ENCODE measurements at regions not wholly inside any gene's neighbourhood (a gene's known extent, or its start where the extent isn't known, plus 50 kb on each side); places are given as distances from the start of the nearest gene placed in this dataset.

DNA sequence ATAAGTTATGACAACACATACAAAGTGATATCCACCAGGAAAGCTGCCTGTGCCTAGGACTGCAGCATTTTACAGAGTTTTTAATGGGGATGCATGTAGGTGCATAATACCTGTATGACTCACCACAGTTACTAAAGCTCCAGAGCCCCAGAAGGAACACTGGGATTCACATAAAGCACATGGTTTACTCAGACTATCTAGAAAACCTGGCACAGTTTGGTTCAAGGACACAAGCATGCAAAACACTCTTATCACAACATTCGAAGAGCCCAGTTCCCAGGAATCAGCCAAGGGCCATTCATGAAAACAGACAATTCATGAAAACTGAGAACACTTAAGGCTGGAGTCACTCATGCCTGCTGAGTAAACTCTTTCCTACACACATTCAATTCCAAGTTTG, 261.0 kb downstream of the PYDC2 start (continued):
- TF ChIP-seq, protein P1, sequence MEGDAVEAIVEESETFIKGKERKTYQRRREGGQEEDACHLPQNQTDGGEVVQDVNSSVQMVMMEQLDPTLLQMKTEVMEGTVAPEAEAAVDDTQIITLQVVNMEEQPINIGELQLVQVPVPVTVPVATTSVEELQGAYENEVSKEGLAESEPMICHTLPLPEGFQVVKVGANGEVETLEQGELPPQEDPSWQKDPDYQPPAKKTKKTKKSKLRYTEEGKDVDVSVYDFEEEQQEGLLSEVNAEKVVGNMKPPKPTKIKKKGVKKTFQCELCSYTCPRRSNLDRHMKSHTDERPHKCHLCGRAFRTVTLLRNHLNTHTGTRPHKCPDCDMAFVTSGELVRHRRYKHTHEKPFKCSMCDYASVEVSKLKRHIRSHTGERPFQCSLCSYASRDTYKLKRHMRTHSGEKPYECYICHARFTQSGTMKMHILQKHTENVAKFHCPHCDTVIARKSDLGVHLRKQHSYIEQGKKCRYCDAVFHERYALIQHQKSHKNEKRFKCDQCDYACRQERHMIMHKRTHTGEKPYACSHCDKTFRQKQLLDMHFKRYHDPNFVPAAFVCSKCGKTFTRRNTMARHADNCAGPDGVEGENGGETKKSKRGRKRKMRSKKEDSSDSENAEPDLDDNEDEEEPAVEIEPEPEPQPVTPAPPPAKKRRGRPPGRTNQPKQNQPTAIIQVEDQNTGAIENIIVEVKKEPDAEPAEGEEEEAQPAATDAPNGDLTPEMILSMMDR (IDR thresholded peaks at IDR 0.05; ENCODE audit: low read depth, low read length, missing input control) = no peak

DNA sequence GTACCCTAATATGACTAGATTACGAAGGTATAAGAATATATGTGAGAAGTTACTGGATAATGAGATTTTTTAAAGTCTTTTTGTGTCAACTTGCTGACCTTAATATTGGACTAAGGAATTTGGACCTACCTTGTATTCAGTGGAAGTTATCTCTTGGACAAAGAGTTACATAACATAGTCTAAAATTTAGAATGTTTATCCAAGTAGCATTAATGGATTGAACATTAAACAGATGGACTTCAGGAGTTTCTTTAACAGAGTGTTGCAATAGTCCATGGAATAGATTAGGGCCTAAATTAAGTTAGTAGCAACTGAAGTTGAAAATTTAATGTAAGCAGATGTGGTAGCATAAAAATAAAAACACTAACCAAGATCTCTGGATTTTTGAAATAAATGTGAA, 266.4 kb downstream of the PYDC2 start:
- Histone ChIP-seq H3K9ac (ENCODE audit: low read depth in 1 of 2, low read length in 2 of 2) (no peak overlapping the region), H3K27me3 (ENCODE audit: control insufficient read depth in 4 of 4, insufficient read depth in 4 of 4, low read length in 3 of 4) (no peaks in the 10 kb centered on the region), H3K4me1 (ENCODE audit: control insufficient read depth in 4 of 4, insufficient read depth in 4 of 4, low read length in 3 of 4) (peaks cover 0 to 15% (median 5%) of the 10 kb centered on the region in 4 donors), H3K9me3 (ENCODE audit: control insufficient read depth in 4 of 4, low read length in 3 of 4) (no peaks in the 10 kb centered on the region), H3K36me3 (ENCODE audit: control insufficient read depth in 4 of 4, insufficient read depth in 3 of 4, low read depth in 1 of 4, low read length in 3 of 4) (no peaks in the 10 kb centered on the region), H3K27ac (ENCODE audit: low read depth in 1 of 2, low read length in 2 of 2) (no peak overlapping the region), H3K4me3 (ENCODE audit: low read depth in 1 of 3, low read length in 3 of 3) (no peak overlapping the region)
- TF ChIP-seq JUND (IDR thresholded peaks at IDR 0.05) (peak; percentile 67 to 76), YY1 (IDR thresholded peaks at IDR 0.05) (peak; percentile 60), RAD21 (IDR thresholded peaks at IDR 0.05) (peak; percentile 44 to 52), REST (IDR thresholded peaks at IDR 0.05) (peak; percentile 50), SP1 (IDR thresholded peaks at IDR 0.05) (peak; percentile 54), MAX (IDR thresholded peaks at IDR 0.05) (peak; percentile 61), RXRA (IDR thresholded peaks at IDR 0.05) (peak; percentile 69 to 72), TAF1 (conservative IDR thresholded peaks at IDR 0.05) (no peak), HNF4A (conservative IDR thresholded peaks at IDR 0.05) (peak; percentile 96 to 98), EGR1 (IDR thresholded peaks at IDR 0.05; ENCODE audit: low read depth in 2 of 2) (no peak), HNF4G (IDR thresholded peaks at IDR 0.05) (peak; percentile 81), FOXA1 (IDR thresholded peaks at IDR 0.05) (no peak), FOXA2 (IDR thresholded peaks at IDR 0.05) (peak; percentile 36), GABPA (IDR thresholded peaks at IDR 0.05 in 1 of 2, conservative IDR thresholded peaks at IDR 0.05 in 1 of 2) (no peak), NR2F2 (IDR thresholded peaks at IDR 0.05) (peak; percentile 15)
- TF ChIP-seq, protein P2, sequence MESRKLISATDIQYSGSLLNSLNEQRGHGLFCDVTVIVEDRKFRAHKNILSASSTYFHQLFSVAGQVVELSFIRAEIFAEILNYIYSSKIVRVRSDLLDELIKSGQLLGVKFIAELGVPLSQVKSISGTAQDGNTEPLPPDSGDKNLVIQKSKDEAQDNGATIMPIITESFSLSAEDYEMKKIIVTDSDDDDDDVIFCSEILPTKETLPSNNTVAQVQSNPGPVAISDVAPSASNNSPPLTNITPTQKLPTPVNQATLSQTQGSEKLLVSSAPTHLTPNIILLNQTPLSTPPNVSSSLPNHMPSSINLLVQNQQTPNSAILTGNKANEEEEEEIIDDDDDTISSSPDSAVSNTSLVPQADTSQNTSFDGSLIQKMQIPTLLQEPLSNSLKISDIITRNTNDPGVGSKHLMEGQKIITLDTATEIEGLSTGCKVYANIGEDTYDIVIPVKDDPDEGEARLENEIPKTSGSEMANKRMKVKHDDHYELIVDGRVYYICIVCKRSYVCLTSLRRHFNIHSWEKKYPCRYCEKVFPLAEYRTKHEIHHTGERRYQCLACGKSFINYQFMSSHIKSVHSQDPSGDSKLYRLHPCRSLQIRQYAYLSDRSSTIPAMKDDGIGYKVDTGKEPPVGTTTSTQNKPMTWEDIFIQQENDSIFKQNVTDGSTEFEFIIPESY (IDR thresholded peaks at IDR 0.05) = peak; percentile 63
- TF ChIP-seq, protein P3, sequence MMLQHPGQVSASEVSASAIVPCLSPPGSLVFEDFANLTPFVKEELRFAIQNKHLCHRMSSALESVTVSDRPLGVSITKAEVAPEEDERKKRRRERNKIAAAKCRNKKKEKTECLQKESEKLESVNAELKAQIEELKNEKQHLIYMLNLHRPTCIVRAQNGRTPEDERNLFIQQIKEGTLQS (IDR thresholded peaks at IDR 0.05) = no peak
- TF ChIP-seq, protein P1 (IDR thresholded peaks at IDR 0.05; ENCODE audit: low read depth, low read length, missing input control) = no peak
- 46% methylated on average over 1 of the region's 1 CpG for WGBS
- no peak for DNase-seq (ENCODE audit: low spot score)

Data from liver (tissue), 8 donors.